Activated CD8-positive, alpha-beta memory T cell treated with anti-CD3 and anti-CD28 coated beads, Interleukin-2, amount 50 U/mL, for 24 hours (primary cell): ENCODE measurements at regions not wholly inside any gene's neighbourhood (a gene's known extent, or its start where the extent isn't known, plus 50 kb on each side); places are given as distances from the start of the nearest gene placed in this dataset.

ENCODE experiments used
- DNase-seq: peaks from one replicate; pipeline ENCODE4 v3.0.0-alpha.2; 2020; ENCODE audit errors: extremely low read depth

- DNase-seq: no peak
Observed at GRCh38 chr10:128657548-128657947, 531.3 kb upstream of the MKI67 start.

GRCh38 chr10:128660726-128661125 lies 534.5 kb upstream of the MKI67 start:
- DNase-seq: no peak

GRCh38 chr10:128661404-128662197 lies 535.4 kb upstream of the MKI67 start:
- DNase-seq: no peak

GRCh38 chr10:128662520-128662919 lies 536.3 kb upstream of the MKI67 start:
- DNase-seq: no peak

- no peak for DNase-seq
Observed at GRCh38 chr10:128664729-128665128, 538.5 kb upstream of the MKI67 start.

GRCh38 chr10:128675405-128675804 lies 549.2 kb upstream of the MKI67 start:
- no peak for DNase-seq

GRCh38 chr10:128680116-128680515 lies 553.9 kb upstream of the MKI67 start:
- no peak for DNase-seq

GRCh38 chr10:128684215-128684614 lies 558.0 kb upstream of the MKI67 start:
- no peak for DNase-seq

GRCh38 chr10:128686630-128687278 lies 560.5 kb upstream of the MKI67 start:
- DNase-seq: no peak

- no peak for DNase-seq
Observed at GRCh38 chr10:128687408-128687807, 561.2 kb upstream of the MKI67 start.

- DNase-seq: no peak
Observed at GRCh38 chr10:128687927-128688549, 561.8 kb upstream of the MKI67 start.

- DNase-seq: no peak
Observed at GRCh38 chr10:128689667-128690066, 563.4 kb upstream of the MKI67 start.

GRCh38 chr10:128693493-128694131 lies 567.4 kb upstream of the MKI67 start:
- no peak for DNase-seq

- no peak for DNase-seq
Observed at GRCh38 chr10:128694168-128694850, 568.1 kb upstream of the MKI67 start.

- DNase-seq: no peak
Observed at GRCh38 chr10:128694851-128695725, 568.9 kb upstream of the MKI67 start.

- no peak for DNase-seq
Observed at GRCh38 chr10:128695931-128696330, 569.7 kb upstream of the MKI67 start.

GRCh38 chr10:128697437-128697836 lies 571.2 kb upstream of the MKI67 start:
- DNase-seq: no peak

- DNase-seq: no peak
Observed at GRCh38 chr10:128701381-128701780, 575.2 kb upstream of the MKI67 start.

- no peak for DNase-seq
Observed at GRCh38 chr10:128701837-128702236, 575.6 kb upstream of the MKI67 start.

- no peak for DNase-seq
Observed at GRCh38 chr10:128704716-128705115, 578.5 kb upstream of the MKI67 start.

GRCh38 chr10:128708182-128708581 lies 582.0 kb upstream of the MKI67 start:
- no peak for DNase-seq
